Psoas muscle (tissue), 7 donors: ENCODE measurements at regions not wholly inside any gene's neighbourhood (a gene's known extent, or its start where the extent isn't known, plus 50 kb on each side); places are given as distances from the start of the nearest gene placed in this dataset.

Source experiments
- ATAC-seq, 4 donors: fragments of 200-7000 bp; cut with Tn5 transposase; one replicate each; pipeline ENCODE4 v1.9.1; 2020; ENCODE audit warnings: moderate library complexity in 3 of 4, mild to moderate bottlenecking in 2 of 4
- DNase-seq, 2 donors: peaks; one replicate each; pipeline ENCODE4 v3.0.0-alpha.2; 2020
- H3K27ac ChIP-seq: fragments of 200-600 bp; one replicate; pipeline ENCODE4 v1.8.0; 2022
- H3K27me3 ChIP-seq, 3 donors: fragments of 200-600 bp in 1 of 3; one replicate each; pipeline versions ENCODE4 v1.6.1 to v1.8.0; 2013 to 2022; ENCODE audit warnings: low read length in 2 of 3, mild to moderate bottlenecking in 2 of 3, moderate library complexity in 1 of 3; ENCODE audit not compliant: insufficient read depth in 3 of 3
- H3K36me3 ChIP-seq, 2 donors: fragments of 200-600 bp in 1 of 2; one replicate each; pipeline versions ENCODE4 v1.6.1 to v1.8.0; 2013 to 2022; ENCODE audit warnings: low read depth in 1 of 2, mild to moderate bottlenecking in 1 of 2, moderate library complexity in 1 of 2; ENCODE audit not compliant: insufficient read depth in 1 of 2
- H3K4me1 ChIP-seq: fragments of 200-600 bp; one replicate; pipeline ENCODE4 v1.8.0; 2022
- H3K4me3 ChIP-seq: fragments of 200-600 bp; one replicate; pipeline ENCODE4 v1.8.0; 2022; ENCODE audit warnings: mild to moderate bottlenecking
- H3K9me3 ChIP-seq: fragments of 200-600 bp; one replicate; pipeline ENCODE4 v1.8.0; 2022
- CTCF ChIP-seq: fragments of 200-600 bp; IDR thresholded peaks from one replicate; pipeline ENCODE4 v1.8.0; 2022; ENCODE audit warnings: antibody characterized with exemption
- WGBS, 3 donors: extraction: QIAGEN DNeasy Blood & Tissue Kit; methylation state at CpG; one replicate each; pipeline versions ENCODE4 v1.1.6 to v1.1.7; 2013; 5-methylcytosine and 5-hydroxymethylcytosine counted together
- intact Hi-C, 2 donors: fragments of 100-400 bp; cut with DNase I; formaldehyde crosslinking; loops; one replicate each; pipeline versions ENCODE4 v1.11.0 to v1.14.2; 2022
- donor health status: healthy with polysubstance abuse.
- donor health status: DM: no; HTN: no; CAD: no; lungs with moderate emphysema.
- donor health status: Bipolar disorder and iron deficiency.
- donor health status: healthy.
- donor health status: DM: yes; HTN: yes; CAD: no.
- donor health status: DM: no; HTN: no; CAD: no.
- donor health status: DM: yes; HTN: yes; CAD: no.

GRCh38 chr4:155506745-155507144 is 130.0 kb upstream of the MAP9 start:
- Histone ChIP-seq H3K27me3 (no peaks in the 10 kb centered on the region), H3K36me3 (no peaks in the 10 kb centered on the region), H3K4me1 (peaks cover 5% of the 10 kb centered on the region), H3K4me3 (no peak overlapping the region), H3K27ac (no peak overlapping the region), H3K9me3 (no peaks in the 10 kb centered on the region)
- no peak for TF ChIP-seq CTCF
- 18 to 26% (median 23%) methylated on average over 4 of the region's 4 CpGs for WGBS, 3 donors
- ATAC-seq (no peak), DNase-seq (no peak)
- intact Hi-C loops = no loop called here

- Histone ChIP-seq H3K4me3 (no peak overlapping the region), H3K27ac (no peak overlapping the region), H3K36me3 (no peaks in the 10 kb centered on the region), H3K4me1 (peaks cover 3% of the 10 kb centered on the region), H3K27me3 (no peaks in the 10 kb centered on the region), H3K9me3 (no peaks in the 10 kb centered on the region)
- DNase-seq (no peak), ATAC-seq (no peak)
- WGBS, 3 donors = 51 to 56% (median 53%) methylated on average over 3 of the region's 3 CpGs
- intact Hi-C loops = no loop called here
- no peak for TF ChIP-seq CTCF
Measured at GRCh38 chr4:155505321-155505720, 128.6 kb upstream of the MAP9 start.

GRCh38 chr4:155497306-155497705 is 120.5 kb upstream of the MAP9 start:
- no peak for TF ChIP-seq CTCF
- no peaks in the 10 kb centered on the region for H3K27me3 ChIP-seq
- ATAC-seq (no peak), DNase-seq (no peak)
- H3K9me3 ChIP-seq = no peaks in the 10 kb centered on the region
- no peaks in the 10 kb centered on the region for H3K4me1 ChIP-seq
- no peak overlapping the region for H3K4me3 ChIP-seq
- no peak overlapping the region for H3K27ac ChIP-seq
- WGBS, 3 donors = 72 to 83% (median 72%) methylated on average over 4 of the region's 4 CpGs
- no peaks in the 10 kb centered on the region for H3K36me3 ChIP-seq
- intact Hi-C loops = no loop called here

DNA sequence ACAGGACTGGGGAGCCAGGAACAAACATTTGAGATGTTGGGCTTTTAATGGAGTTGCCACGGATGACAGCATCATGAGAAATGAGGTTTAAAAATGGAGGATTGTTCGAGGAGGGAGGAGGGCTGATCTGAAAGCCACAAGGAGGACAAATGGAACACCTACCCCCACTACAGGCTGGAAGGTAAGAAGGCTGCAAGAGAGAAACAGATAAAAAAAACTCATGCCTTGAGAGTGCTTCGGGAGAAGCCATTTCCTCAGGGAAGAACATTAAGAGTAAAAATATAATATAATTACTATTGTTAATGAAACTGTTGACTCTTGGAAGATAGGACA is 119.5 kb upstream of the MAP9 start:
- intact Hi-C loops = no loop called here
- Histone ChIP-seq H3K4me3 (no peak overlapping the region), H3K9me3 (no peaks in the 10 kb centered on the region), H3K27me3 (no peaks in the 10 kb centered on the region), H3K36me3 (no peaks in the 10 kb centered on the region), H3K27ac (no peak overlapping the region), H3K4me1 (no peaks in the 10 kb centered on the region)
- no peak for TF ChIP-seq CTCF
- 73 to 79% (median 73%) methylated on average over 3 of the region's 3 CpGs for WGBS, 3 donors
- DNase-seq = no peak
- no peak for ATAC-seq

GRCh38 chr4:155495572-155496293 is 119.0 kb upstream of the MAP9 start:
- Histone ChIP-seq H3K4me1 (no peaks in the 10 kb centered on the region), H3K36me3 (no peaks in the 10 kb centered on the region), H3K27ac (no peak overlapping the region), H3K9me3 (no peaks in the 10 kb centered on the region), H3K27me3 (no peaks in the 10 kb centered on the region), H3K4me3 (no peak overlapping the region)
- WGBS, 3 donors = 89 to 91% (median 89%) methylated on average over 11 of the region's 11 CpGs
- ATAC-seq (no peak), DNase-seq (no peak)
- intact Hi-C loops = no loop called here
- no peak for TF ChIP-seq CTCF
